ENCODE measurements at regions not wholly inside any gene's neighbourhood (a gene's known extent, or its start where the extent isn't known, plus 50 kb on each side); places are given as distances from the start of the nearest gene placed in this dataset.

DNA sequence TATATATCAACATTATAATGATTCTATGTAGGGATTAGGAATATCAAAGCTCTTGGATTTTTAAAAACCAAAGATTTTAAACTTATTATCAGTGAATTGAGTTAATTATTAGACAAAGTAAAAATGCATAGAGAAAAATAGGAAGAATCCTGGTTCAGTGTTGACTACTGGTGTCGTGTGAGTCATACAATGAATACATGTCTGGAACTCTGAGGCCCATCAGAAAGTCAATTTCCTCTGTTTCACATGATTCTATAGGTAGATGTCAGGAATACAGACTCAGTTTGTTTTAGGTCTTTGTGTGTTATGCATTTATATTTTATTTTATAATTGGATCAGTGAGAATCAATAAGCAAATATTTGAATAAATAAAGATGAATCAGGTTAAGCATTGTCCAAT is 84.5 kb upstream of the RTL1 start:
- ATAC-seq (ENCODE audit: low read depth in 2 of 2) (no peak), DNase-seq (no peak)
- Mint-ChIP-seq H3K27me3 (peaks cover 0 to 7% (median 3%) of the 10 kb centered on the region in 3 donors), H3K27ac (no peak overlapping the region), H3K4me3 (no peak overlapping the region), H3K4me1 (no peaks in the 10 kb centered on the region), H3K9me3 (peaks cover 0 to 4% (median 0%) of the 10 kb centered on the region in 7 donors), H3K36me3 (no peaks in the 10 kb centered on the region)

DNA sequence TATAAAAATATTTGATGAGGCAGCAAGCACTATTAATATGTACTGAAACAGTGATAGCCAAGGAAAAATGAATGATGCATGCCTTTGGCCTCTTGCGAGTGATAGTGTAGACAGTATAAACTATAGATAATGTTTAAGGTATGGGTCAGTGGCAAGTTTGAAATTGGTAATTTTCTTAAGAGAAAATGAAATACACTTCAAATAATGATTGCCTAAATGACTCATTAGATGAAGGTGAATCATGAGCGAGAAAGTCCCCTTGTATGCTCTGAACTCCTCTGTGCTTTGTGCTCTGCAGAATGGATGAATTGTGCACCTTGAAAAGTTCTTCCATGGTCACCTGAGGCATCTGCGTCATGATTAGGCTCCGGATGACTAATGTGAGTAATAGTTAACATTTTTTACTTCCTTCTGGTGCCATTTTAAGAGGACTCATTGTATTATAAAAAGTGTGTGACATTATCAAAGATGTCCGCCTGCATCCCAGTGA is 84.9 kb upstream of the RTL1 start:
- H3K36me3 Mint-ChIP-seq: no peaks in the 10 kb centered on the region
- no peak overlapping the region for H3K27ac Mint-ChIP-seq
- peaks cover 0 to 4% (median 3%) of the 10 kb centered on the region in 3 donors for H3K27me3 Mint-ChIP-seq
- DNase-seq: no peak
- ATAC-seq (ENCODE audit: low read depth in 2 of 2): no peak
- no peak overlapping the region for H3K4me3 Mint-ChIP-seq
- H3K9me3 Mint-ChIP-seq: peaks cover 0 to 4% (median 0%) of the 10 kb centered on the region in 7 donors
- no peaks in the 10 kb centered on the region for H3K4me1 Mint-ChIP-seq

DNA sequence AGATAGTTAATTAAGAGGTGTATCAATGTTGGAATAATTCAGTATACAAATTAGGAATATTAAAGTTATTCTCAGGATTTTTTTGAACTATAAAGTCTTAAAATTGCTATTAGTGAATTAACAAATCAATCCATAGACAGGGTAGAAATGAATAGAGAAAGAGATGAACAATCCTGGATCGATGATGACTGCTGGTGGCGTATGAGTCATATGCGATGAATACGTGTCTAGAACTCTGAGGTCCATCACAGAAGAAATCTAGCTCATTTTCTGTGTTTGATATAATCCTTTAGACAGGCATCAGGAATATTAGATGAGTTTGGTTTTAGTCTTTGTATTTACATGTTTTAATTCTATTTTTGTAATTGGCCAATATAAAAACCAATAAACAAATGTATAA is 85.4 kb upstream of the RTL1 start:
- H3K27ac Mint-ChIP-seq: no peak overlapping the region
- H3K4me1 Mint-ChIP-seq: no peaks in the 10 kb centered on the region
- H3K36me3 Mint-ChIP-seq: no peaks in the 10 kb centered on the region
- H3K9me3 Mint-ChIP-seq: peaks cover 0 to 4% (median 0%) of the 10 kb centered on the region in 7 donors
- DNase-seq (no peak), ATAC-seq (ENCODE audit: low read depth in 2 of 2) (no peak)
- H3K27me3 Mint-ChIP-seq: peaks cover 0 to 3% (median 0%) of the 10 kb centered on the region in 3 donors
- no peak overlapping the region for H3K4me3 Mint-ChIP-seq

GRCh38 chr14:100989924-100990323 is 86.4 kb upstream of the RTL1 start:
- no peak for DNase-seq
- Mint-ChIP-seq H3K36me3 (no peaks in the 10 kb centered on the region), H3K4me1 (no peaks in the 10 kb centered on the region), H3K4me3 (no peak overlapping the region), H3K9me3 (peaks cover 0 to 4% (median 0%) of the 10 kb centered on the region in 7 donors), H3K27ac (no peak overlapping the region), H3K27me3 (peaks cover 0 to 3% (median 0%) of the 10 kb centered on the region in 3 donors)
- ATAC-seq (ENCODE audit: low read depth in 2 of 2): no peak

DNA sequence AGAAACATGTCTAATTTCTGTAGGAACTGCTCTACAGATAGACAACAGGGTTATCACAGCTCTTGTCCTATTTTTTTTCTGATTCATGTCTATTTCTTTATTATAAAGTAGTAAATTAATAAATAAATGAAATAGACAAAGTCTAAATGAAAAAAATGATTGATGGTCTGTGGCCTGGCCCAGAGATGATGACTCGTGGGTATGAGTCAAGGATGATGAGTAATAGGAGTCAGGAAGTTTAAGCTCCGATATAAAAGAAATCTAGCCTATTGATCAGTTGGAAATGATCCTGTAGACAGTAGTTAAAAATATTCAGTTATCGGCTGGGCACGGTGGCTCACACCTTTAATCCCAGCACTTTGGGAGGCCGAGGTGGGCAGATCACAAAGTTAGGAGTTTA is 90.6 kb upstream of the RTL1 start:
- Mint-ChIP-seq H3K4me1 (no peaks in the 10 kb centered on the region), H3K36me3 (no peaks in the 10 kb centered on the region), H3K9me3 (peaks cover 0 to 5% (median 2%) of the 10 kb centered on the region in 7 donors), H3K27ac (no peak overlapping the region), H3K4me3 (no peak overlapping the region), H3K27me3 (peaks cover 0 to 8% (median 5%) of the 10 kb centered on the region in 3 donors)
- DNase-seq (no peak), ATAC-seq (ENCODE audit: low read depth in 2 of 2) (no peak)

- peaks cover 0 to 8% (median 5%) of the 10 kb centered on the region in 3 donors for H3K27me3 Mint-ChIP-seq
- DNase-seq: no peak
- no peak overlapping the region for H3K4me3 Mint-ChIP-seq
- H3K27ac Mint-ChIP-seq: no peak overlapping the region
- ATAC-seq (ENCODE audit: low read depth in 2 of 2): no peak
- no peaks in the 10 kb centered on the region for H3K36me3 Mint-ChIP-seq
- H3K4me1 Mint-ChIP-seq: no peaks in the 10 kb centered on the region
- peaks cover 0 to 5% (median 2%) of the 10 kb centered on the region in 7 donors for H3K9me3 Mint-ChIP-seq
These were observed 91.3 kb upstream of the RTL1 start for GRCh38 chr14:100994756-100995330.

DNA sequence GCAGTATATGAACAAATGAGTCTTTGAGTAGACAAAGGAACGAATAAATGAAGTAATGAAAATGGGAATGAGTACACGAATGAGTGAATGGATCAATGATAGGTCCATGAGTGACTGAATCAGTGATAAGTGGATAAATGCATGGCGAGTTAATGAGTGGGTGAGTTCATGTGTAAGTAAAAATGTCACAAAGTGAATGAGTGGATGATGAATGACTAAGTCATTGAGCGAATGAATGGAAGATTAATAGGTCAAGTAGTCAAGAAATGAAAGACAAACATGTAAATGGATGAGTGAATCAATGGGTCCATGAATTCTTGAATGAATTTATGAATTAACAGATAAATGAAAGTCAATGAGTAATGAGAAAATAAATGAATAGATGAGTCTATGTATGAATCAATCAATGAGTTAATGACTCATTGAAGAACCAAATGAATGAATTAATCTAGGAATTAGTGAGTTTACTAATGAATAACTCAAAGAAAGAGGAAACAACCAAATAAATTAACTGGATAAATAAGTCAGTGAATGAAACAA is 97.3 kb upstream of the RTL1 start:
- peaks cover 1 to 15% (median 8%) of the 10 kb centered on the region in 3 donors for H3K4me1 Mint-ChIP-seq
- H3K36me3 Mint-ChIP-seq: no peaks in the 10 kb centered on the region
- no peak overlapping the region for H3K4me3 Mint-ChIP-seq
- peaks cover 0 to 9% (median 3%) of the 10 kb centered on the region in 7 donors for H3K9me3 Mint-ChIP-seq
- peak overlapping the region in 1 of 6 donors; percentile 10 for H3K27ac Mint-ChIP-seq
- no peak for DNase-seq
- peaks cover 12 to 38% (median 16%) of the 10 kb centered on the region in 3 donors for H3K27me3 Mint-ChIP-seq
- no peak for ATAC-seq (ENCODE audit: low read depth in 2 of 2)

- H3K27me3 Mint-ChIP-seq: peaks cover 12 to 38% (median 17%) of the 10 kb centered on the region in 3 donors
These were observed 98.0 kb upstream of the RTL1 start for GRCh38 chr14:101001311-101002069.

GRCh38 chr14:101002738-101003137 is 99.2 kb upstream of the RTL1 start:
- DNase-seq (no peak), ATAC-seq (ENCODE audit: low read depth in 2 of 2) (no peak)
- Mint-ChIP-seq H3K36me3 (no peaks in the 10 kb centered on the region), H3K27me3 (peaks cover 12 to 38% (median 17%) of the 10 kb centered on the region in 3 donors), H3K27ac (no peak overlapping the region), H3K9me3 (peaks cover 0 to 9% (median 2%) of the 10 kb centered on the region in 7 donors), H3K4me3 (no peak overlapping the region), H3K4me1 (peaks cover 4 to 23% (median 13%) of the 10 kb centered on the region in 3 donors)

More at GRCh38 chr14:101001311-101002069, 98.0 kb upstream of the RTL1 start:
- Mint-ChIP-seq H3K27ac (no peak overlapping the region), H3K4me1 (peaks cover 4 to 22% (median 13%) of the 10 kb centered on the region in 3 donors), H3K36me3 (no peaks in the 10 kb centered on the region), H3K4me3 (no peak overlapping the region), H3K9me3 (peaks cover 0 to 9% (median 2%) of the 10 kb centered on the region in 7 donors)
- no peak for DNase-seq
- no peak for ATAC-seq (ENCODE audit: low read depth in 2 of 2)

DNA sequence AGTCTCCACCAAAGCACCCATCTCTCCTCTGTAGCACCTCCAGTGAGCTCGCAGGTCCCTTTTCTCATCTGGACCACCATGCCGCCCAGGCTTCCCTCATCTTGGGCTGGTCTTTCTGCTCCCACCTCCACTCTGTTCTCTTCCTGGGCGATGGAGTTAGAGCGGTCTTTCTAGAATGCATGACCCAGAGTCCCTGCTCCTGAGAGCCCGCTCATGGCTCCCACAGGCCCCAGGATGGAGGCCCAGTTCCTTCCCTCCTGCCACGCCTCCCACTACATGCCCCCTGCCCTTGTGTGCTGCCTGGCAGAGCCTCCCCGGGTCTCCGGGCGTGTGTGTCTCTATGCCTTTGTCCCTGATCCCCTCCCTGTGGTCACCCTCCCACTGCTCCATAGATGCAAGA is 100.7 kb upstream of the RTL1 start:
- Mint-ChIP-seq H3K9me3 (peaks cover 0 to 9% (median 2%) of the 10 kb centered on the region in 7 donors), H3K36me3 (no peaks in the 10 kb centered on the region), H3K27me3 (peaks cover 8 to 38% (median 13%) of the 10 kb centered on the region in 3 donors)

DNA sequence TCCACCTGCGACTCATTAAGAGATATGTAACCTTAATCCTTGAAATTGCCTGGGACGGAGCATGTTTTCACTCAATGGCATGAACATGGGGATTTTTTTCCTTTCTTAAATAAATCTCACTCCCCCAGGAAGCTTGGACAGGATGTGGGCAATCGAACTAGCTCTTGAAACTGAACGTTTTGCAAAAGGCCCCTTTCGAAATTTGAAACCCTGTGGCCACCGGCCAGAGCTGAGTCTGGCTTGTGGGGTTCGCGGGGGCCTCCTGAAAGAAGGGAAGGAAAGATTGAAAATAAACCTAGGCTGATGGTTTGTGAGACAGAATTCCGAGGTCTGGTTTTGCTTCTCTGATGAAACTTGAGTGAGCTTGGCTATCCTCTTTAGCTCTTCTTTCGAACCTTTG is 101.4 kb upstream of the RTL1 start:
- ATAC-seq (ENCODE audit: low read depth in 2 of 2): no peak
- Mint-ChIP-seq H3K36me3 (no peaks in the 10 kb centered on the region), H3K9me3 (peaks cover 0 to 9% (median 2%) of the 10 kb centered on the region in 7 donors), H3K27ac (peak overlapping the region in 2 of 6 donors; percentile 55 to 81), H3K4me3 (peak overlapping the region in 4 of 8 donors; percentile 38 to 60 (median 50)), H3K4me1 (peaks cover 4 to 23% (median 13%) of the 10 kb centered on the region in 3 donors), H3K27me3 (peaks cover 13 to 41% (median 14%) of the 10 kb centered on the region in 3 donors)
- DNase-seq: no peak

More for the DNA sequence above, 100.7 kb upstream of the RTL1 start:
- Mint-ChIP-seq H3K4me3 (peak overlapping the region in 1 of 8 donors; percentile 9), H3K4me1 (peaks cover 4 to 23% (median 13%) of the 10 kb centered on the region in 3 donors), H3K27ac (peak overlapping the region in 2 of 6 donors; percentile 81 to 87)
- ATAC-seq (ENCODE audit: low read depth in 2 of 2) (no peak), DNase-seq (no peak)

DNA sequence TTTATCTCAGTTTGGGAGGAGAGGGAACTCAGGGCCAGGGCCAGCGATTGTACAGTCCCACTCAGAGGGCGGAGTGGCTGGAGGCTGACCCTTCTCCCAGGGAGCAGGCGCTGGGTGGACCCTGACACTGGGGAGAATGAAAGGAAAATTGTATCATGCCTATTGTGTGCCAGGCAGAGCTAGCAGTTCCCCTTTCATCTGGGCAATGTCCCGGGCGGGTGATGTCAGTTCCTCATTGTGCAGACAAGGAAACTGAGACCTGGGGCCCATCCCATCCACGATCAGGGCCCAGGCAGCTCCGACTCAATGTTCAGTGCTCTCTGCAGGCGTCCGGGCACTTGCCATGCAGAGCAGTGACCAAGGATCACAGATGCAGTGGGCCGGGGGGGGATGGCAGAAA is 101.9 kb upstream of the RTL1 start:
- H3K9me3 Mint-ChIP-seq: peaks cover 0 to 7% (median 2%) of the 10 kb centered on the region in 7 donors
- ATAC-seq (ENCODE audit: low read depth in 2 of 2) (no peak), DNase-seq (no peak)
- H3K36me3 Mint-ChIP-seq: no peaks in the 10 kb centered on the region
- peak overlapping the region; percentile 38 to 74 (median 55) for H3K4me3 Mint-ChIP-seq
- peaks cover 13 to 41% (median 16%) of the 10 kb centered on the region in 3 donors for H3K27me3 Mint-ChIP-seq
- no peak overlapping the region for H3K27ac Mint-ChIP-seq
- H3K4me1 Mint-ChIP-seq: peaks cover 4 to 23% (median 13%) of the 10 kb centered on the region in 3 donors

DNA sequence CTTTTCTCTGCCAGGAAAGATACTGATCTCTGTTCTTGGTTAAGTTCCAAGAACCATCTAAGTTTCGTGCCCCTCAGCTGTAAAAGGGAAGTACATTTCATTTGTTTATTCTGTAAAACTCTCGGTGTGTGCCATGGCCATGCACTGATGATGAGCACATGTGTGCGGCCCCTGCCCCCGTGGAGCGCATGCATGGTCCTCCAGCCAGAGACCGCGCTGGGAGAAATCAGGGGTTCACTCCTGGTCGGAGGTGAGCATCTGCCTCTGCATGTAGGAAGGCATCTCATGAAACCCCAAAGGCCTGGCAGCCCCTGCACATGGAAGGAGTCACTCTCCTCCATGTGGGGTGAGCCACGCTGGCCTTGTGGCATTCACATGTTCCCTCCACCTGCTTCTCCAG is 102.5 kb upstream of the RTL1 start:
- peaks cover 11 to 35% (median 16%) of the 10 kb centered on the region in 3 donors for H3K27me3 Mint-ChIP-seq
- ATAC-seq (ENCODE audit: low read depth in 2 of 2) (peak; percentile 30 to 47), DNase-seq (no peak)
- peaks cover 4 to 23% (median 13%) of the 10 kb centered on the region in 3 donors for H3K4me1 Mint-ChIP-seq
- H3K36me3 Mint-ChIP-seq: no peaks in the 10 kb centered on the region
- H3K4me3 Mint-ChIP-seq: peak overlapping the region; percentile 38 to 74 (median 55)
- peak overlapping the region in 1 of 6 donors; percentile 5 for H3K27ac Mint-ChIP-seq
- peaks cover 0 to 3% (median 2%) of the 10 kb centered on the region in 7 donors for H3K9me3 Mint-ChIP-seq

Measured in naive B cell (primary cell).